Suppressor macrophage treated with lipopolysaccharide for 4 hours (primary cell): ENCODE measurements at regions not wholly inside any gene's neighbourhood (a gene's known extent, or its start where the extent isn't known, plus 50 kb on each side); places are given as distances from the start of the nearest gene placed in this dataset.

Experiments
- DNase-seq: peaks from one replicate; pipeline ENCODE4 v3.0.0-alpha.2; 2020

GRCh38 chr6:30806581-30807183 lies 62.3 kb upstream of the IER3 start:
- DNase-seq, result no peak

GRCh38 chr6:30804333-30804732 lies 60.0 kb upstream of the IER3 start:
- no peak for DNase-seq

DNA sequence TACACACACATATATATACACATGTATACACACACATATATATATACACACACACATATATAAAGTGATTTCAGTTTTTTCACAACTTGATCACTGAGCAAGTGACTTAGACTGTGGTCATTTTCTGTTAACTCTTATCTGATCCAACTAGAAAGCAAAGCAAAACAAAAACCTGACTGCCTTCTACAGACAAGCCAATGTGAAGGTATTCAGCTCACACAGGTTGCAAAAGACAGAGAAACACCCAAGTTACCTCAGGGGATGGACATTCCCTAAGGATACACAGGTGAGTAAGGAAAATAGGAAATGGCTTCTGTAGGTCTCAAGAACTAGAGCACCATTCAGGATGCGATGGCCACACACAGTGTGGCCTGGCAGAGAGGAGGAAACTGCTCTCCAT lies 58.4 kb upstream of the IER3 start:
- DNase-seq, result no peak

DNA sequence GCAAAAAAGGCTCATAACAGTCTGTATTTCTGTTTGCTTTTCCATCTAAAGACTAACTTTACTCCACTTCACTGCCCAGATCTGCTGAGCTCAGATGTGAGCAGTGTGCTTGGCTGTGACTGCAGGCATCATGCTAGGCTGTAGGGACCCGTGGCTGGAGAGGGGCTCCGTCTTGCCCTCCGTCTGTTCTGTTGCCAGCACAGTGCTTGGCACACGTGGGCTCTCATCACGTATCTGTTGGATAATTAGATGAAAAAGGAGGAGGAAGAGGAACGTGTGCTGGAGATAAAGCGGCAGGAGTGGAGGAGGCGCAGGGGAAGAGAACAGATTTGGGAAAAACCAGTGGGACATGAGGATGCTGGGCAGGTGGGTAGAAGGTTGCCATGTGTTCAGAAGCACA lies 57.6 kb upstream of the IER3 start:
- DNase-seq, result no peak

GRCh38 chr6:30800871-30801270 lies 56.5 kb upstream of the IER3 start:
- no peak for DNase-seq

- DNase-seq, result no peak
Observed at GRCh38 chr6:30799210-30799609, 54.9 kb upstream of the IER3 start.

DNA sequence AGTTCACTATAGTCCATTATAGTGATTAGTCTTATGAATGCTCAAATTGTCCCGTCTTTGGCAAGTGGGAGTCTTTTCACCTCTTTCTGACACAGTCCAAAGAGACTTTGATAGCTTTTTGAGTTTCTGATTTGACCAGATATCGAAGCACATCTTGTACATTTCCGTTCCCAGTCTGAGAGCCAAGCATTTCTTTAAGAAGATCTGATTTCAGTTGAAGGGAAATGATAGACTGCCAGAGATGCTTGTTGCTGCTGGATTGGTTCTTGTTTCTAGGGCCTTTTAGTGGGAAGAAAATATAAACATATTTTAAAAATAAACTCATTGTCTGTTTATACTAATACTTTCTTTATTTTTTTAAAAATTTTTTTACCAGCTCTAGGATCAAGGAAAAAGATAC lies 54.1 kb upstream of the IER3 start:
- DNase-seq, result no peak

GRCh38 chr6:30795549-30796293 lies 51.4 kb upstream of the IER3 start:
- DNase-seq, result no peak
